IMR-90 (cell line): ENCODE measurements at regions not wholly inside any gene's neighbourhood (a gene's known extent, or its start where the extent isn't known, plus 50 kb on each side); places are given as distances from the start of the nearest gene placed in this dataset.
"Not testable (repeated sequence)": the region's sequence is repeated elsewhere in the genome, so short reads cannot be mapped to it uniquely, and the experiment has no call there.

ENCODE experiments used
- CEBPB ChIP-seq: IDR thresholded peaks from 2 replicates; pipeline ENCODE4 v1.6.1; 2012; ENCODE audit warnings: low read depth, low read length, improper control_type of control experiment
- ELK1 ChIP-seq: fragments of 150-350 bp; IDR thresholded peaks from 2 replicates; pipeline ENCODE4 v1.6.1; 2016; ENCODE audit warnings: low read depth, mild to moderate bottlenecking, low read length, moderate library complexity, borderline replicate concordance
- FOS ChIP-seq: fragments of 150-350 bp; IDR thresholded peaks from 2 replicates; pipeline ENCODE4 v1.6.1; 2016; ENCODE audit warnings: low read depth, low read length
- MAFK ChIP-seq: IDR thresholded peaks from 2 replicates; pipeline ENCODE4 v1.6.1; 2012; ENCODE audit warnings: low read depth, low read length, improper control_type of control experiment
- MAZ ChIP-seq: IDR thresholded peaks from 2 replicates; pipeline ENCODE4 v1.6.1; 2012; ENCODE audit warnings: low read depth, mild to moderate bottlenecking, low read length, improper control_type of control experiment, moderate library complexity, borderline replicate concordance
- MXI1 ChIP-seq: IDR thresholded peaks from 2 replicates; pipeline ENCODE4 v1.6.1; 2012; ENCODE audit warnings: low read depth, mild to moderate bottlenecking, low read length, moderate library complexity, borderline replicate concordance
- NFE2L2 ChIP-seq: fragments of 150-350 bp; IDR thresholded peaks from 2 replicates; pipeline ENCODE4 v1.6.1; 2016; ENCODE audit warnings: low read depth, mild to moderate bottlenecking, low read length
- POLR2A ChIP-seq: IDR thresholded peaks from 2 replicates; pipeline ENCODE4 v1.6.1; 2012; ENCODE audit warnings: mild to moderate bottlenecking, low read depth, low read length
- RAD21 ChIP-seq: IDR thresholded peaks from 2 replicates; pipeline ENCODE4 v1.6.1; 2012; ENCODE audit warnings: low read length, improper control_type of control experiment
- RFX5 ChIP-seq: IDR thresholded peaks from 2 replicates; pipeline ENCODE4 v1.8.0; 2012; ENCODE audit warnings: low read depth, mild to moderate bottlenecking, low read length, moderate library complexity
- SMC3 ChIP-seq: fragments of 150-350 bp; IDR thresholded peaks from 2 replicates; pipeline ENCODE4 v1.6.1; 2016; ENCODE audit warnings: low read depth, mild to moderate bottlenecking, antibody characterized with exemption, low read length, moderate library complexity
- TF ChIP-seq, protein P1 (sequence below): conservative IDR thresholded peaks from 2 replicates; pipeline ENCODE4 v1.5.1; 2012; ENCODE audit warnings: mild to moderate bottlenecking, low read depth, low read length, improper control_type of control experiment
- TF ChIP-seq, protein P2 (sequence below): fragments of 150-350 bp; IDR thresholded peaks from 2 replicates; pipeline ENCODE4 v1.6.1; 2017; ENCODE audit warnings: mild to moderate bottlenecking, antibody characterized with exemption, low read length, low read depth

DNA sequence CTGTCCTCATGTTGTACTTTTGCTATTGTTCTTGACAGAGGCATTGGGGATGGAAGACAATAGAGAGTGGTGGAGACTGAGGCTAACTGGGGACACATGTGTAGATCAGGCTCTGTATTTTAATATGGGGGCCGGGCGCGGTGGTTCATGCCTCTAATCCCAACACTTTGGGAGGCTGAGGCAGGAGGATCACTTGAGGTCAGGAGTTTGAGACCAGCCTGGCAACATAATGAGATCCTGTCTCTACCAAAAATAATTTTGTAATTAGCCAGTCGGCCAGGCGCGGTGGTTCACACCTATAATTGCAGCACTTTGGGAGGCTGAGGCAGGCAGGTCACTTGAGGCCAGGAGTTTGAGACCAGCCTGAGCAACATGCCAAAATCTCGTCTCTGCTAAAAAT, 72.5 kb upstream of the FOXK1 start:
- not testable (repeated sequence) for TF ChIP-seq MAZ, ELK1, POLR2A, CEBPB, SMC3, RFX5, MAFK, RAD21, MXI1, FOS, NFE2L2
- TF ChIP-seq, protein P1, sequence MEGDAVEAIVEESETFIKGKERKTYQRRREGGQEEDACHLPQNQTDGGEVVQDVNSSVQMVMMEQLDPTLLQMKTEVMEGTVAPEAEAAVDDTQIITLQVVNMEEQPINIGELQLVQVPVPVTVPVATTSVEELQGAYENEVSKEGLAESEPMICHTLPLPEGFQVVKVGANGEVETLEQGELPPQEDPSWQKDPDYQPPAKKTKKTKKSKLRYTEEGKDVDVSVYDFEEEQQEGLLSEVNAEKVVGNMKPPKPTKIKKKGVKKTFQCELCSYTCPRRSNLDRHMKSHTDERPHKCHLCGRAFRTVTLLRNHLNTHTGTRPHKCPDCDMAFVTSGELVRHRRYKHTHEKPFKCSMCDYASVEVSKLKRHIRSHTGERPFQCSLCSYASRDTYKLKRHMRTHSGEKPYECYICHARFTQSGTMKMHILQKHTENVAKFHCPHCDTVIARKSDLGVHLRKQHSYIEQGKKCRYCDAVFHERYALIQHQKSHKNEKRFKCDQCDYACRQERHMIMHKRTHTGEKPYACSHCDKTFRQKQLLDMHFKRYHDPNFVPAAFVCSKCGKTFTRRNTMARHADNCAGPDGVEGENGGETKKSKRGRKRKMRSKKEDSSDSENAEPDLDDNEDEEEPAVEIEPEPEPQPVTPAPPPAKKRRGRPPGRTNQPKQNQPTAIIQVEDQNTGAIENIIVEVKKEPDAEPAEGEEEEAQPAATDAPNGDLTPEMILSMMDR: not testable (repeated sequence)
- TF ChIP-seq, protein P2, sequence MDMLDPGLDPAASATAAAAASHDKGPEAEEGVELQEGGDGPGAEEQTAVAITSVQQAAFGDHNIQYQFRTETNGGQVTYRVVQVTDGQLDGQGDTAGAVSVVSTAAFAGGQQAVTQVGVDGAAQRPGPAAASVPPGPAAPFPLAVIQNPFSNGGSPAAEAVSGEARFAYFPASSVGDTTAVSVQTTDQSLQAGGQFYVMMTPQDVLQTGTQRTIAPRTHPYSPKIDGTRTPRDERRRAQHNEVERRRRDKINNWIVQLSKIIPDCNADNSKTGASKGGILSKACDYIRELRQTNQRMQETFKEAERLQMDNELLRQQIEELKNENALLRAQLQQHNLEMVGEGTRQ: not testable (repeated sequence)
